ENCODE measurements at regions not wholly inside any gene's neighbourhood (a gene's known extent, or its start where the extent isn't known, plus 50 kb on each side); places are given as distances from the start of the nearest gene placed in this dataset.

DNA sequence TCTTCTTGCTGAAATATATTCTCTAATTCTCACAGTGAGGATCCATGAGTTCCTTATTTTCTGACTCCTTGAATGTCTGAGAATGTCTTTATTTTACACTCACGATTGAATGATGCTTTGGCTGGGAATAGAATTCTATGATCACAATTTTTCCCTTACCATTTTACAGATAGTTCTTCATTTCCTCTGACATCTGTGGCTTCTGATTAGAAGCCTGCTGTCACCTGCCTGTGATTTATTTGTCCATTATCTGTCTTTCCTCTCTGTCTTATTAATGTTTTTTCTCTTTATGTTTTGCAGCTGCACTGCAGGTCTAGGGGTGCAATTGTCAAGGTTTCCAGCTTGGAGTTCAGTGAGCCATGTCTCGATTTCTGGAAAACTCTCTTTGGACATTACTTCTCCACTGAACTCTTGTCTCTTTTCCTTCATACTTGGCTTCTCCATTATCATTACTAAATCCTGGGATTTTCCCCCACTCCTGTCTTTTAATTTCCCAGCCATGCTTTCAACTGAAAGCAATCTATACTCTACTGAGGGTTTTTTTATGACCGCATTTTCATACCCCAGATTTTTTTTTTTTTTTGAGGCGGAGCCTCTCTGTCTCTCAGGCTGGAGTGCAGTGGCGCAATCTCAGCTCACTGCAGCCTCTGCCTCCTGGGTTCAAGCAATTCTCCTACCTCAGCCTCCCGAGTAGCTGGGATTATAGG, 85.8 kb upstream of the PRNP start:
- DNase-seq = no peak

DNA sequence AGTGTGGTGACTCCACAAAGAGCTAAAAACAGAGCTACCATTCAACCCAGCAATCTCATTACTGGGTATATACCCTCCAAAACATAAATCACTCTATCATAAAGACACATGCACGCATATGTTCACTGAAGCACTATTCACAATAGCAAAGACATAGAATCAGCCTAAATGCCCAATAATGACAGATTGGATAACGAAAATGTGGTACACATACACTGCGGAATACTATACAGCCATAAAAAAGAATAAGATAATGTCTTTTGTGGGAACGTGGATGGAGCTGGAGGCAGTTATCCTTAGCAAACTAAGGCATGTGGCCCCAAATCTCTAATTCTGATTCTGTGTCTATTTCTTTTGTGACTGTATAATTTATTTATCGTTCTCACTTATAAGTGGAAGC, 89.0 kb upstream of the PRNP start:
- DNase-seq = no peak

DNA sequence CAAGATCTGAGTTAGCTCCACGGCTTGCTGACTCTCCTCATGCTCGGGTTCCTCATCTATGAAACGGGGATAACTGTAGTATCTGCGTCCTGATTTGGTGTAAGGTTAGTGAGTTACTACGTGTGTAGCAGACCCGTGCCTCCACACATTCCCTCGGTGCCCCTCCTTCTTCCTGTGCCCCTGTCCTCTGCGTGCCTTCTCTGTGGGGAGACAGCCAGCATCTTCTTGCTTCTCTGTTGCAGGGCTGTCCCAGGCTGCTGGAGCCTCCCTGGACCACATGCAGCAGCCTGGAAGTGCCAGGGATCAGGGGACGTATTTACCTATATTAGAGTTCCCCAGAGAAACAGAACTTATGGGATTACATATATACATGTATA, 93.1 kb upstream of the PRNP start:
- DNase-seq = no peak

DNA sequence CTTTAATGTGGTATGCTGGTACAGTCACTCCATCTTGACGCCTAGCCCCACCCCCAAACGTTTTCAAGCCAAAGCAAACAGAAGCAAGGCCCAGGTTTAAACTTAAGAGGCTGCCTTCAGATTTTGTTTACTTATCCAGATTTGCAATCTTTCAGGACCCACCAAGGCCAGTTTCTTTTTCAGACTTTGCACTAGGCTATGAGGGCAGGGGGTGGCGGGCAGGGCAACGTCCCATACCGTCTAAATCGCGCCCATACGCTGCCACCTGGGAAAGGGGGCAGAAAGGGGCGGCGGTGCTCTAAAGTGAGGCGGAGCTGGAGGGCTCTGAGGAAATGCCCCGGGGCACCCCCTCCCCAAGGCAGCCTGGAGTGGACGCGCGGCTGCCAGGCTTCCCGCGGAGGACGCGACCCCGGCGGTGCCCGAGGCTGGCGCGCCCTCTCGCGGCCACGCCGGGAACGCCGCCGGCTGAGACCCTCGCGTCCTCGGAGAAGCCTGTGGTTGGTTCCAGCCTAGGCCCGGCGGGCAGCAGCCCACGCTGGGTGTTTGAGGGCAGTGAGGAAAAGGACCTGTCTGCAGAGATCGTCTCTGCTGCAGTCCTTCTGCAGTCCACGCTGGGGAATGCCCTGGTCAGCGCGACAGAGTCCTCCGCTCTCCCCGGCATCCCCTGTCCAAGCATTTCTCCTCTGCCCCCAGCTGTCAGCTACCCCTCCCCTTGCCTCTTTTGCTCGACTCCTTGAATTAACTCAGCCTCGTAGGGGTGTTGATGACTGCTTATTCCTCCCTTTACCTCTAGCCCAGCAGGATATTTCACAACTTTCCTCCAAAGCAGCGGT, 93.7 kb upstream of the PRNP start:
- peak; percentile 23 for DNase-seq

DNA sequence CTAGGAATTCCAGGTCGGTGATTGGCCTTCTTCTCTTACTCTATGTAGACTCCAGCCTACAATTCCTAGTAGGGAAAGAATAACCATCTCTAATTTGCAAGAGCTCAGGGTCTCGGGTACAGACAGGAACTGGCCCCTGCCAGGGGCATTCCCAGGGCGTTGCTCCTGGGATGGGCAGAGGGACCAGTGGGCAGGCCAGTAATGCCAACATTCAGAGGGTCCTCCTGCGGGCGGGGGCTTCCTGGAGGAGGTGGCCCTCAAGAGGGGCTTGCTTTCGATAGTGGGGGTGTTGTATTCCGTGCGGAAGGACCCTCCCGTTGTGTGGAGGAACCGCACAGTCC, 94.3 kb upstream of the PRNP start:
- no peak for DNase-seq

DNA sequence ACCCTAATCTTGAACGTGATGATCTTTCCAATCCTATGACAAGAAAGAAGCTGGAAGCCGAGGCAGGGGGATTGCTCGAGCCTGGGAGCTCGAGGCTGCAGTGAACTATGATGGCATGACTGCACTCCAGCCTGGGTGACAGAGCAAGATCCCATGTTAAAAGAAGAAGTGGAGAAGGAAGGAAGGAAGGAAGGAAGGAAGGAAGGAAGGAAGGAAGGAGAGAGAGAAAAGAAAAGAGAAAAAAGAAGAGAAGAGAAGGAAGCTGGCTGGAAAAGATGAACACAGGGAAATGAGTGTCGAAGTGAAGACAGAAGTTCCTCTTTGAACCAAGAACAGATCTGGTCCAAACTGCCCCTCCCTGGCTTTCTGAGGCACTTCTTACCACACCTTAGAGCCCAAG, 100.5 kb upstream of the PRNP start:
- DNase-seq = no peak

DNA sequence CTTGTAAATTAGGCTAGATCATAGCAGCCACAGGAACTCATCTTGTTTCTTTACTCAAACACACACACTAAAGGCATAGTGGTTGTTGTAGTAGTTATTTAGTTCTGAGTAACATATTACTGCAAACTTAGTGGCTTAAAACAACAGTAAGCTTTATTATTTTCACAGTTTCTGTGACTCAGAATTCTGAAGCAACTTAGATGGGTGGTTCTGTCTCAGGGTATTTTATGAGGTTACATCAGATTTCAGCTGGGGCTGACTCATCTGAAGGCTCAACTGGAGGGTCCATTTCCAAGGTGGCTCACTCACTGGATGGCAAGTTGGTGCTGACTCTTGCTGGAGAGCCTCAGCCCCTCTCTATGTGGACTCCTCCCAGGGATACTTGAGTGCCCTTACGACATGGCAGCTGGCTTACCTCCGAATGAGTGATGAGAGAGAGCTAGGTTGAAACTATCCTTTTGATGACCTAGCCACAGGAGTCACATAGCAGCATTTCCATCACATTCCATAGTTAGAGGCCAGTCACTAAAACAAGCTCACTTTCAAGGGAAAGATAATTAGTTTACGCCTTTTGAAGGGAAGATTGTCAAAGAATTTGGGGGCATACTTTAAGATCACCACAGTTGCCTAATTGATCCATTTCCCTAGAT, 101.0 kb upstream of the PRNP start:
- no peak for DNase-seq

DNA sequence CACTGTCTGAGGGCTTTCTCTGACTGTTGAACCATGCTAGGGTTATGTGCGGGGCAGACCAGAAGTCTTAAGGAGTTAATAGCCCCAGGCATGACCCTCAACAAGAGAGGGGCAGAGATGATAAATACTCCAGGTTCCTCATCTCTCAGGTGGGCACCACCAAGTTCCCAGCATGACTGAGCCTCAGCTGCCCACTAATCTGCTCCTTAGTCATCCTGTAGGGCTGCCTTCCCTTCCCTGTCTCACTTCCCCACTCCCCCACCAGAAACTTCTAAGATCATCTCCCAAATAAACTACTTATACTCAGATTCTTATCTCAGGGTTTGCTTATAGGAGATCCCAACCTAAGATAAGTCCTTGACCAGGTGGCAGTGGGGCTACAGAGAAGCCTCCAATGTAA, 101.7 kb upstream of the PRNP start:
- DNase-seq = no peak

DNA sequence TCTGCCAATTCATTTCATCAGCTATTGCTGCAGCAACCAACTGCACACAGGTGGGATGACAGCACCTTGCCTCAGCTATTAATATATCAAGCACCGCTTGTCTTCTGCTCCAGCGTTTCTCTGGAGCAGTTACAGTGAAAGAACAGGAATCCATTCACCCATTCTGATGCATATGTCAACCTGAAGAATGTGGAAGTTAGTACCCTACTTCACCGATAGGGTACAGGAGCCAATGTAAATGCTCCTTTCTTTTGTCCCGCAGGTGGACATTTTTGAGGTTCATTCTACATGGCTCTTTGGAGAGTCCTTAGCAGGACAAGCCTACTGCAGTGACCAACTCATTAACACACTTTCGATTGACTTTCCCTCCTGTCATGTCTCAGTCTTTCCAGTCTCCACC, 104.4 kb upstream of the PRNP start:
- DNase-seq = no peak

DNA sequence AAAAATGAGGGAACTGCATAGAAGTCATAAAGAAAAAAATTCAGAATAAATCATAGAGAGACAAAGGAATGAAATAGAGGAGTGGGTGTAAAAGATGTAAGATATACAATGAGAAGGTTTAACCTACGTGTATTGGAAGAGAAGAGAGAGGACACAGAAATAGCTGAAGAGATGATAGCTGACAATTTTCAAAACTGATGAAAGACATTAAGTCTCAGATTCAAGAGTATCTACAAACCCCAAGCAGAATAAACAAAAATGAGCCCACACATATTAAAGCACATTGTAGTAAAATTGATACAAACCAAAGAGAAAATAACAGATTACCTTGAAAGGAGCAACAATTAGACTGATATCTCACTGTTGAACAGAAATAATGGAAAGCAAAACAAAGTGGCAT, 107.9 kb upstream of the PRNP start:
- no peak for DNase-seq

DNA sequence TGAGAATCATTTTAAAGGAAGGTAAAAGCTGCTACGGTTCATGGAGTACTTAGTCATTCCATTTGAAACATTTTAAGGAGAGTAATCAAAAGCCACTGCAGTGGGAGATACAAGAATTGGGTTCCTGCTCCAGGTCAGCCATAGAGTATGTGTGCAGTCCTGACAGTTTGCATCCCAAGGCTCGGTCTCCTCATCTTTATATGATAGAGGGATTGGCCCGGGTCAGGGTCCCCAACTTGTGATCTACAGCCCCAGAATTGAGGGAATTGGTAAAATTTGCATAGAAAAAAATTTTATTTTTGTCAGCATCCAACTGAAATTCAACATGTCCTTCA, 111.9 kb upstream of the PRNP start:
- DNase-seq = no peak

DNA sequence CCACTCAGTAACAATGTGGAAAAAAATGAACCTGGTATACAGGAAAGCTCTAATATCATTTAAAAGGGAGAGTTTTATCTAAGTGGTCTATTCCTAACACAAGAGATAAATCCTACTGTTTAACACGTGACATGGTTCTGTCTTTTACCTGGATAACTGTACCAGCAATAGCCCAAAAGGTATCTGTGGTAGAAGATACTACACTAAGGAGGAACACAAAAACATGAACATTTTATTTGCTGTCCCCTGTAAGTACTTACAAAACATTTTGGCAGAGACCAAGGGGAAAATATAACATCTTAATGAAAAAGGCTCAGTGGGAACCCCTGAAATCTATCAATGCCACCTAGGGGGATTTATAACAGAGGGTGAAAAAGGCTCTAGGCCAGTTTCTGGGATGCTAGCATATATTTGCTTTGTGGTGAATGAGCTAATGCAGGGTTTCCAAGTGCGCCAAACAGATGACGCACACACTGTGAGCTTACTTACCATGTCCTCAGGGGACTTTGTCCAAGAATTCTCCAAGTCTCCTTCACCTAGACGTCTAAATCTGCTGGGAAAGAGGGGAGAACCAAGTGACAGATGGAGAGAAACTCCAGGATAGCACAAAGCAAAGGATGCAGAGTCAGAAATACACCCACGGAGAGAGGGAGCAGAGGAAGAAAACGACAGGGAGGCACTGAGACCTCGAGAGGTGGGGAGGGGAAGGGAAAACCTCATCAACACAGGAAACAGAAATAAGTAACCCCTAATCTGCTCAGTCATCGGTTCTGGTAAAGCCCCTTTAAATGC, 112.5 kb upstream of the PRNP start:
- DNase-seq = no peak

DNA sequence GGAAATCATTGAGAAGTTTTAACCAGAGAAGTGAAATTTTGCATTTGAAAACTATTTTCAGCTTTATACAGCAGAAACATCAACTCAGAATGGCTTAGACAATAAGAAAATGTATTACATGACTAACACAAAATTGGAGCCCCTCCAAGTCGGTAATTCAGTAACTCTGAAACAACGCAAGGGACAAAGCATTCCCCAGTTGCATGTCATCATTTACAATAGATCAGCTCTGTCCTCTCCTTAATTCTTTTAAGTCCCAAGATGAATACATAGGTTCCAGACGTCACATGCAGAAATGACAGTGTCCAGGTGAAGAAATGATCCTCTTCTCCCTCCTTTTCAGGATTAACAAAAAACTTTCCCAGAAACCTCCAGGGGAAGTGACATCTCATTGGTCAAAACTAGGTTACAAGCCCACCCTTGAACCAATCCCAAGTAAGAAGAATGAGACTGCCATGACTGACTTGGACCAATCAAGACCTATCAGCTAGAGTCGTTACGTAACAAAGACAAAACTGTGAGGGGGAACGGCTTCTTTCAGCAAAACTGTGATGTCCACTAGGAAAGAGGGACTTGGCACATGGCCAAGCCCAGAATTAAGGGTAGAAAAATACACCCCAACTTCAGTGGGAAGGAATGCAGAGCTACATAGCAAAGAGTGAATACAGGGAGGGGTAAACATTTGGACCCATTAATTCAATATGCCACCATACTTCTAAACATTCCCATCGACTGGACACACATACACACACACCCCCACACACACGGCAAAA, 114.3 kb upstream of the PRNP start:
- DNase-seq = no peak

DNA sequence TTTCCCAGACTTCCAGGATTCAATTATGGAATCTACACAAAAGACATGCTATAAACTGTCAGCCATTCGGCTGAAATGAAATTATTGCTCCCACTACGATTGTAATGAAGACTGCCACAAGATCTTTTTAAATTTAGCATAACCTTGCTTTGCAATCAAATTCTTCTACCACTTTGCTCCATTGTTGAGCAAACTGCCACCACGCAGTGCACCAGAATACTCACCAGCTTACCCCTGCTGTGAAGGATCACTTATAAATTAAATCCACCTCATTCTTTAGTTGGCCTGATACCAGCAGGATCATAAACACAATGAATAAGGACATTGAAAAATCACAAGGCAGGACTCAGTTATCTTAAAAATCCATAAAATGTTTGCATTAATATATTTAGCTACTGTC, 116.4 kb upstream of the PRNP start:
- no peak for DNase-seq

DNA sequence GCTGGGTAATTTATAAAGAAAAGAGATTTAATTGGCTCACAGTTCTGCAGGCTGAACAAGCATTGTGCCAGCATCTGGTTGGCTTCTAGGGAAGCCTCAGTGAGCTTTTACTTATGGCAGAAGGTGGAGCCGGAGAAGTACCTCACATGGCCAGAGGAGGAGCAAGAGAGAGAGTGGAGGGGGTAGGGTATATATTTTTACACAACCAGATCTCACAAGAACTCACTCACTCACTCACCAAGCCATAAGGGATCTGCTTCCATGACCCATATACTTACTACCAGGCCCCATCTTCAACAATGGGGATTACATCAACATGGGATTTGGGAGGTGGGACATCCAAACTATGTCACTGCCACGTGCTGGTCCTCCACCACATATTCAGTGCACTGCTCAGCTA, 117.2 kb upstream of the PRNP start:
- DNase-seq = no peak

DNA sequence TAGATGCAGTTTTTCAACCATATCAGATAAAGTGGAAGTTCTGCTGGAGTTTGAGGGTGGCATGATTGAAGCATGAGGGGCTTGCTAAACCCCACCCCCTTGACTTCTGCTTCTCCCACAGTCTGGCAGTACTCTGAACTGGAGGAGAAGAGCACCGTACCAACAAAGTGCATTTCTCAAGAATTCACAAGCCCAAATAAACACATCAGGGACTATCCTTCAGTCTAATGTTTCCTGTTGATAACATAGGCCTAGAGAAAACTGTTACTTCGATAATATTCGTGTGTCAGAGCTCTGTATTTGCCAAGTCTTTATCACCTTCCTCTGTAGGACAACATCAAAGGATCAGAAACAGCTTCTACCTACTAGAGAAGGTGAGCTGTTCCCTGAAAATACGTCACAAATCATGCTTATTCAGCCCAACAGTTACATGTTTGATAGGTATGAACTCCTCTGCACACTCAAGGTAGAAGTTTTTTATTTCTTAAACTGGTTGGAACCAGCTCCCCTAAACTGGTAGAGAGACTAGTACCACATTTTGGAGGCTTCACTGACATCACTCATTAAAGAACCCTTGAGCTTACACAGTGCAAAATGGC, 117.8 kb upstream of the PRNP start:
- no peak for DNase-seq

DNA sequence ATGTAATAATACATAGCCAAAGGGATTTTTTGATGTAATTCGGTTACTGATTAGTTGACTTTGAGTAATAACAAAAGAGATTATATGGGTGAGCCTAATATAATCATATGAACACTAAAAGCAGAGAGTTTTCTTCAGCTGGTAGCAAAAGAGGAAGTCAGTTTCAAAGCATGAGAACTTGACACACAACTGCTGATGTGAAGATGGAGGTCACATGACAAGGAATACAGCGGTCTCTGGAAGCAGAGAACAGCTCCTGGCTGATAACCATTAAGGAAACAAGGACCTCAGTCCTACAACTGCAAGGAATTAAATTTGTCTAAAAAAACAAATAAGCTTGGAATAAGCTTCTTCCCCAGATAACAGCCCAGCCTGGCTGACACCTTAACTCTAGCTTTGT, 119.1 kb upstream of the PRNP start:
- DNase-seq = no peak

DNA sequence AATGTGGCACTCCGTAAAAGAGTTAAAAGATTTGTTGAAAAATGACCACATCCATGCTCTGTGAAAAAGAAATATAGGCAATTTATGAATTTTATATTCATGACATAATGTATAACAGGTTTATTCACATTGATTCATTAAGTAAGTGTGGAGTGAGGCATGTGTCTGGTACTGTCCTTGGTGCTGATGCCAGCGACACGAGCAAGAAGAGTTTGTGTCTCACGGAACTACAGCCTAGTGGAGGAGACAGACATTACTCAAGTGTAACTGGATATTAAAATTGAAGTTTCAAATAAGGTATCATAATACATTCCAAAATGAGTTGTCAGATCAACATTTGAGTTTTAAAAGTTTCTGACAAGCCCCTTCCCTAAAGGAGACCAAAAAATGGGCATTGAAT, 122.7 kb upstream of the PRNP start:
- DNase-seq = peak; percentile 15

DNA sequence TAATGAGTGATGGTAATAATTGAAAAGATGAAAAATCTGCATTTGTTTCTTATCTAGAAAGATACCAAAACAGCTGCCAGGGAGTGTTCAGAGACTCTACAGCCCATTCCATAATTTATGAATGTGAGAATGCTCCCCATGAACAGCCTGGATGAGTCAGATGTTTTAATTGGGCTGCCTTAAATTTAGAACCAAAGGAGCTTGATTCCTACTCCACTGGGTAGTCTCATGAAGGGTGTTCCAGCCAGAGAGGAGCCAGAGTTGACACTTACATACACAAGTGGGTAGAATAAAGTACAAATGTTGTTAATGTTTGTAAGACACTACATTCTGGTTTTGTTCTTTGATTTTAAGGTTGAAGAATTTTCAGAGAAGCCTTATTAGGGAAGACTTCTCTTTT, 123.2 kb upstream of the PRNP start:
- DNase-seq = no peak

DNA sequence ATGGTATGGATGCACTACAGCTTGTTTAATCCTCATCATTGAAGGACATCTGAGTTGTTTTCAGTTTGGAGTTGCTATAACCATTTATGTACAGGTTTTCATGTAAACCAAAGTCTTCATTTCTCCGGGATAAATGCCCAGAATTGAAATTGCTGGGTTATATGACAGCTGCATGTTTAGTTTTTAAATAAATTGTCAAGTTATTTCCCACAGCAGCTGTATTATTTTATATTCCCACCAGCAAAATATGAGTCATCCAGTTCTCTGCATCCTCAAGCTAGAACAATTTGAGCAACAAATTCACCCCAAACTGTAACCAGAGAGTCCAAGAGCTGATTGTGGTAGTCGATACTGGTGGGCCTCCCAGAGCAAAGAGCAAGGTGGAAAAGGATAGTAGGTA, 125.6 kb upstream of the PRNP start:
- DNase-seq = no peak

DNA sequence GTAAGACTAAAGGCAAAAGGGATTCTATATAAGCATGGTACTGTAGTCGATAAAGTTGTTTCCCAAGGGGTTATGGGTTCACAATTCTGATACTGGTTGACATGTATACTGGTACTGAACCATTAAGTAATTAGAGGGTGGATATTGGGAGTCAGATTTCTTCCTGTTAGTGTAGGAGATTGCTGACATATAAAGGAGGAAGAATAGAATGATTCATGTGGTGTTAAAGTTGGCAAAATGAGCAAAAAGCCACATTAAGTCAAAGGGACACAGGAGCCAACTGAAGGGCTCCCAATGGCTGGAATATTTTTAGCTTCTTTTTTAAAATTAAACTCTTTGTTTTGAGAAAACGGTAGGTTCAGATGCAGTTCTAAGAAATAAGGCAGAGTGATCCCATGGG, 126.3 kb upstream of the PRNP start:
- no peak for DNase-seq

DNA sequence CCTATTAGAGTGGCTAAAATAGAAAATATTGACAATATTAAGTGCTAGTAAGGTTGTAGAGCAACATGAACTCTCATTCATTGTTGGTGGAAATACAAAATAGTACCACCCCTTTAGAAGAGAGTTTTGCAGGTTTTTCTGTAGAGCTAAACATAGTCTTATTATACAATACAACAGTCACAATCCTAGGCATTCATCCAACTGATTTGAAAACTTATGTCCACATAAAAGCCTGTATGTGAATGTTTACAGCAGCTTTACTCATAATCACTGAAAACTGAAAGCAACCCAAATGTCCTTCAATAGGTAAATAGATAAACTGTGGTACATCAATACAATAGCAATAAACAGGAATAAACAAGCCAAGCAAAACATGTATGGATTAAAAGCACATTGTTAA, 127.2 kb upstream of the PRNP start:
- DNase-seq = no peak

Measured in muscle of arm (tissue), 1 donor.